Esophagus squamous epithelium (tissue), 5 donors: ENCODE measurements at regions not wholly inside any gene's neighbourhood (a gene's known extent, or its start where the extent isn't known, plus 50 kb on each side); places are given as distances from the start of the nearest gene placed in this dataset.

Experiments
- DNase-seq: peaks from one replicate; lab custom pipeline; 2025; lab: John Stamatoyannopoulos, UW
- H3K27ac ChIP-seq, 4 donors: fragments of 200-600 bp; sonication (generic); one replicate each; pipeline ENCODE4 v1.5.1; 2016 to 2019; ENCODE audit warnings: mild to moderate bottlenecking in 1 of 4
- H3K27me3 ChIP-seq, 4 donors: fragments of 200-600 bp; sonication (generic); 1 replicate in 3 of 4; 2 replicates in 1 of 4; pipeline versions ENCODE4 v1.5.1 to v1.6.0; 2017 to 2021; ENCODE audit warnings: antibody characterized with exemption in 1 of 4
- H3K36me3 ChIP-seq, 3 donors: fragments of 200-600 bp; sonication (generic); one replicate each; pipeline ENCODE4 v1.5.1; 2016 to 2019
- H3K4me1 ChIP-seq, 3 donors: fragments of 200-600 bp; sonication (generic); one replicate each; pipeline ENCODE4 v1.5.1; 2017 to 2019
- H3K4me3 ChIP-seq, 4 donors: fragments of 200-600 bp; sonication (generic); 1 replicate in 3 of 4; 2 replicates in 1 of 4; pipeline ENCODE4 v1.5.1; 2016 to 2019; ENCODE audit warnings: mild to moderate bottlenecking in 2 of 4, moderate library complexity in 1 of 4
- H3K9me3 ChIP-seq, 3 donors: fragments of 200-600 bp; sonication (generic); one replicate each; pipeline ENCODE4 v1.5.1; 2016 to 2019
- POLR2A ChIP-seq, 4 donors: fragments of 450-650 bp; IDR thresholded peaks; one replicate each; pipeline ENCODE4 v1.6.1; 2017; ENCODE audit warnings: antibody characterized with exemption in 4 of 4, mild to moderate bottlenecking in 4 of 4, moderate library complexity in 3 of 4
- WGBS, 2 donors: methylation state at CpG; one replicate each; pipeline ENCODE4 v1.1.5; 2018; 5-methylcytosine and 5-hydroxymethylcytosine counted together
- intact Hi-C: fragments of 100-400 bp; cut with DNase I; formaldehyde crosslinking; loops from one replicate; pipeline ENCODE4 v1.15.0; 2022
- TF ChIP-seq, protein P1 (sequence below), 6 experiments: fragments of 450-650 bp in 4 of 6; fragments of 200-600 bp in 2 of 6; sonication (generic) in 2 of 6; IDR thresholded peaks; one replicate each; pipeline ENCODE4 v1.5.1; 2016 to 2019; ENCODE audit warnings: antibody characterized with exemption in 6 of 6, mild to moderate bottlenecking in 4 of 6, moderate library complexity in 4 of 6
- donor health status: DM: yes; HTN: yes; CAD: no.

- WGBS, 2 donors, result 22 to 33% methylated on average over 3 to 8 of the region's 9 CpGs
- DNase-seq, result no peak
- Histone ChIP-seq H3K4me3 (no peak overlapping the region), H3K27me3 (no peaks in the 10 kb centered on the region), H3K9me3 (no peaks in the 10 kb centered on the region), H3K36me3 (no peaks in the 10 kb centered on the region), H3K4me1 (no peaks in the 10 kb centered on the region), H3K27ac (no peak overlapping the region)
- TF ChIP-seq, protein P1, sequence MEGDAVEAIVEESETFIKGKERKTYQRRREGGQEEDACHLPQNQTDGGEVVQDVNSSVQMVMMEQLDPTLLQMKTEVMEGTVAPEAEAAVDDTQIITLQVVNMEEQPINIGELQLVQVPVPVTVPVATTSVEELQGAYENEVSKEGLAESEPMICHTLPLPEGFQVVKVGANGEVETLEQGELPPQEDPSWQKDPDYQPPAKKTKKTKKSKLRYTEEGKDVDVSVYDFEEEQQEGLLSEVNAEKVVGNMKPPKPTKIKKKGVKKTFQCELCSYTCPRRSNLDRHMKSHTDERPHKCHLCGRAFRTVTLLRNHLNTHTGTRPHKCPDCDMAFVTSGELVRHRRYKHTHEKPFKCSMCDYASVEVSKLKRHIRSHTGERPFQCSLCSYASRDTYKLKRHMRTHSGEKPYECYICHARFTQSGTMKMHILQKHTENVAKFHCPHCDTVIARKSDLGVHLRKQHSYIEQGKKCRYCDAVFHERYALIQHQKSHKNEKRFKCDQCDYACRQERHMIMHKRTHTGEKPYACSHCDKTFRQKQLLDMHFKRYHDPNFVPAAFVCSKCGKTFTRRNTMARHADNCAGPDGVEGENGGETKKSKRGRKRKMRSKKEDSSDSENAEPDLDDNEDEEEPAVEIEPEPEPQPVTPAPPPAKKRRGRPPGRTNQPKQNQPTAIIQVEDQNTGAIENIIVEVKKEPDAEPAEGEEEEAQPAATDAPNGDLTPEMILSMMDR (IDR thresholded peaks at IDR 0.05), result peak in 2 of 6 experiments; percentile 6 to 39
- TF ChIP-seq POLR2A (IDR thresholded peaks at IDR 0.05), result no peak
- intact Hi-C loops, result no loop called here
These were observed 421.1 kb upstream of the C16orf82 start for GRCh38 chr16:26645614-26646013.

DNA sequence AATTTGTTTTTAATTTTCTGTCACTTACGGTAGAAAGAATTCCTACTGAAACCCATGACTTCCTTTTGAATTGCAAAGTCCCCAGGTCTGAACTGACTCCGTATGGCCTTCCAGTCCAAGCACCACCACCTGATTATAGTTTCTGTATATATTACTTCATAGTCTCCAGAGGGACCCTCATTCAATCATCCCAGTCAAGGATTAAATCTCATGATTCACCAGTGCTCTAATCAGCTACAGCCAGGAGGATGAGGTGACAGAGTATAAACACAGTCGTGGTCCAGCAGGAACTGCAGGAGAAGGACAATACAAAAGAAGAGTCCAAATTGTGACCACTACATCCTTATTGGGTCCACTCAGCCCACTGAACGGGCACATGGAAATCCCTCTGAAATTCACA lies 418.9 kb upstream of the C16orf82 start:
- H3K27ac ChIP-seq, result no peak overlapping the region
- no peak for DNase-seq
- TF ChIP-seq, protein P1 (IDR thresholded peaks at IDR 0.05), result no peak
- no peak for TF ChIP-seq POLR2A (IDR thresholded peaks at IDR 0.05)
- intact Hi-C loops, result no loop called here
- H3K27me3 ChIP-seq, result no peaks in the 10 kb centered on the region
- no peaks in the 10 kb centered on the region for H3K36me3 ChIP-seq
- H3K4me3 ChIP-seq, result no peak overlapping the region
- no peaks in the 10 kb centered on the region for H3K4me1 ChIP-seq
- no peaks in the 10 kb centered on the region for H3K9me3 ChIP-seq
- WGBS, 2 donors, result 62 to 77% methylated on average over 3 to 4 of the region's 4 CpGs

DNA sequence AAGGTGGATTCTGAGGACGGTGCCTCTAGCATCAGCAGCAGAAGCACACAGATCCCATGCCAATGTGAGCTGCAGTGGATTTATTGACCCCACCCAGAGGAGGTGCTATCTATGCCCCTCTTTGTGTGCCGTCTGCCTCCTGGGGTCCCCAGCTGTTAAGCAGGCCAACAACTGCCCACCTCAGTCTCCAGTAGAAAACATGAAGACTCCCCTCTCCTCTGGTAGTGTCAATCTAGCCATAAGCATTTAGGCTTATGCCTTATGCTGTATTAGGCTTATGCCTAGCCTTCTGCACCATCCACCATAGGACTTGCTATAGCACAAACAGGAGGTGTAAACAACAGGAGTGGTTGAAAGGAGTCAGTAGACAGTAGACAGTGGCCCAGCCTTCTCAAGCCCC lies 417.9 kb upstream of the C16orf82 start:
- Histone ChIP-seq H3K4me3 (no peak overlapping the region), H3K9me3 (no peaks in the 10 kb centered on the region), H3K4me1 (no peaks in the 10 kb centered on the region), H3K27me3 (no peaks in the 10 kb centered on the region), H3K36me3 (no peaks in the 10 kb centered on the region), H3K27ac (no peak overlapping the region)
- DNase-seq, result no peak
- intact Hi-C loops, result no loop called here
- no peak for TF ChIP-seq POLR2A (IDR thresholded peaks at IDR 0.05)
- WGBS, 2 donors, result 75 to 89% methylated on average over 1 of the region's 2 CpGs

DNA sequence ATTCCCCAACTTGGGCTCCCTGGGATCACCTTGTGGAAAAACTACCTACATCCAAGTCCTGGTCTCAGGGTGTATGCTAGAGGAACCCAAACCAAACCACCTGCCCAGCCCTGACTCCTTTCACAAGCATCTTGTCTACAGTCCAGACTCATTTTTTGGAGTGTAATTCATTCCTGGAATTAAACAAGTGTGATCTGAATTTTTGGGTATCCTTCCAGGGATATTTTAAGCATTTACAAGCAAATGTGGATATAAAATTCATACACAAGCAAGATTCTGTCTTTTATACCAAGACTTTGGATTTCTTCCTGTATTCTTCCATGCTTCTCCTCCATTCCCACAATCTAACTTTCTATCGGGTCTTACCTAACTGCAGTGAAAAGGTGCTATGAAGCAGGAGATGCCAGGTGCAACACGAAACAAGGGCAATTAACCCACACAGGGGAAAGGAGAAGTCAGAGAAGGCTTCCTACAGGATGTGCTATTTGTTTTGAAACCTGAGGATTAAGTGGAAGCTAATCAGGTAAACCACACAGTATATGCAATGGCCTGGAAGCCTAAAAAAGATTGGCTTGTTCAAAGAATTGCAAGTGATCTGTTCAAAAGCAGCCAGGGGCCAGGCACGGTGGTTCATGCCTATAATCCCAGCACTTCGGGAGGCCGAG lies 417.2 kb upstream of the C16orf82 start:
- no peak for DNase-seq
- TF ChIP-seq POLR2A (IDR thresholded peaks at IDR 0.05), result no peak
- TF ChIP-seq, protein P1 (IDR thresholded peaks at IDR 0.05), result no peak
- intact Hi-C loops, result no loop called here
- no peaks in the 10 kb centered on the region for H3K4me1 ChIP-seq
- H3K9me3 ChIP-seq, result no peaks in the 10 kb centered on the region
- H3K4me3 ChIP-seq, result no peak overlapping the region
- H3K36me3 ChIP-seq, result no peaks in the 10 kb centered on the region
- WGBS, 2 donors, result 76 to 78% methylated on average over 5 of the region's 5 CpGs
- H3K27me3 ChIP-seq, result no peaks in the 10 kb centered on the region
- H3K27ac ChIP-seq, result no peak overlapping the region

- WGBS, 2 donors, result 74 to 81% methylated on average over 2 of the region's 2 CpGs
- Histone ChIP-seq H3K4me3 (no peak overlapping the region), H3K36me3 (no peaks in the 10 kb centered on the region), H3K27me3 (no peaks in the 10 kb centered on the region), H3K9me3 (no peaks in the 10 kb centered on the region), H3K4me1 (no peaks in the 10 kb centered on the region), H3K27ac (no peak overlapping the region)
- intact Hi-C loops, result no loop called here
- no peak for TF ChIP-seq POLR2A (IDR thresholded peaks at IDR 0.05)
- TF ChIP-seq, protein P1 (IDR thresholded peaks at IDR 0.05), result no peak
- DNase-seq, result no peak
These were observed 415.3 kb upstream of the C16orf82 start for GRCh38 chr16:26651464-26651863.
